Astrocyte of the spinal cord (primary cell): ENCODE measurements at regions not wholly inside any gene's neighbourhood (a gene's known extent, or its start where the extent isn't known, plus 50 kb on each side); places are given as distances from the start of the nearest gene placed in this dataset.

Experiments used
- DNase-seq: peaks from one replicate; pipeline ENCODE4 v3.0.0; 2011; ENCODE audit warnings: low read depth, low spot score
- H3K4me3 ChIP-seq: 2 replicates; pipeline ENCODE4 v1.5.1; 2011; ENCODE audit warnings: low read depth, mild to moderate bottlenecking, low read length, moderate library complexity
- CTCF ChIP-seq: IDR thresholded peaks from 2 replicates; pipeline ENCODE4 v1.5.1; 2012; ENCODE audit warnings: low read depth, mild to moderate bottlenecking, low read length, inconsistent platforms
- in situ Hi-C: cut with HindIII; loops from 2 replicates; pipeline ENCODE4 v1.10.0; 2017; ENCODE audit warnings: low sequenced_read_pairs

GRCh38 chr1:116243333-116244054 is 129.6 kb upstream of the ATP1A1 start:
- TF ChIP-seq CTCF: no peak
- DNase-seq: no peak
- H3K4me3 ChIP-seq: no peak overlapping the region
- in situ Hi-C loops: no loop called here

GRCh38 chr1:116246174-116246573 is 126.9 kb upstream of the ATP1A1 start:
- in situ Hi-C loops: no loop called here

GRCh38 chr1:116252271-116252670 is 120.8 kb upstream of the ATP1A1 start:
- in situ Hi-C loops: no loop called here
- TF ChIP-seq CTCF: no peak
- DNase-seq: no peak
- H3K4me3 ChIP-seq: no peak overlapping the region

More at GRCh38 chr1:116246174-116246573, 126.9 kb upstream of the ATP1A1 start:
- no peak for TF ChIP-seq CTCF
- no peak for DNase-seq
- H3K4me3 ChIP-seq: no peak overlapping the region

GRCh38 chr1:116252785-116253184 is 120.3 kb upstream of the ATP1A1 start:
- no peak for TF ChIP-seq CTCF
- H3K4me3 ChIP-seq: no peak overlapping the region
- in situ Hi-C loops: no loop called here
- DNase-seq: no peak

- in situ Hi-C loops: no loop called here
- no peak for DNase-seq
- no peak for TF ChIP-seq CTCF
Measured at GRCh38 chr1:116253566-116254382, 119.3 kb upstream of the ATP1A1 start.

GRCh38 chr1:116254776-116255175 is 118.3 kb upstream of the ATP1A1 start:
- in situ Hi-C loops: no loop called here
- DNase-seq: no peak
- TF ChIP-seq CTCF: no peak
- no peak overlapping the region for H3K4me3 ChIP-seq

More at GRCh38 chr1:116253566-116254382, 119.3 kb upstream of the ATP1A1 start:
- no peak overlapping the region for H3K4me3 ChIP-seq
